Activated T-helper 1 cell treated with anti-CD3 and anti-CD28 coated beads, Interleukin-12 subunit alpha, Interleukin-12 subunit beta, Interleukin-2, Interleukin-4 antibody, amounts not matched to agents 30 ng/mL and 10 ng/mL and 1 ng/mL, durations not matched to agents 14 hours and 24 hours and 36 hours (primary cell): ENCODE measurements at regions not wholly inside any gene's neighbourhood (a gene's known extent, or its start where the extent isn't known, plus 50 kb on each side); places are given as distances from the start of the nearest gene placed in this dataset.

ENCODE experiments used
- DNase-seq: peaks from one replicate; pipeline ENCODE4 v3.0.0; 2021; ENCODE audit warnings: low spot score
- H3K27ac Mint-ChIP-seq: one replicate; pipeline ENCODE4 v1.8.0; 2021; ENCODE audit warnings: mild to moderate bottlenecking, mixed read lengths
- H3K27me3 Mint-ChIP-seq: one replicate; pipeline ENCODE4 v1.8.0; 2022; ENCODE audit warnings: mild to moderate bottlenecking, moderate library complexity, mixed read lengths; ENCODE audit not compliant: insufficient read depth
- H3K36me3 Mint-ChIP-seq: one replicate; pipeline ENCODE4 v1.8.0; 2021; ENCODE audit warnings: low read depth, mixed read lengths
- H3K4me1 Mint-ChIP-seq: one replicate; pipeline ENCODE4 v1.8.0; 2021; ENCODE audit warnings: low read depth, mixed read lengths
- H3K4me3 Mint-ChIP-seq: one replicate; pipeline ENCODE4 v1.8.0; 2021; ENCODE audit warnings: mild to moderate bottlenecking, moderate library complexity, mixed read lengths
- H3K9me3 Mint-ChIP-seq: one replicate; pipeline ENCODE4 v1.8.0; 2021; ENCODE audit warnings: mixed read lengths
- intact Hi-C: fragments of 100-400 bp; cut with micrococcal nuclease; formaldehyde crosslinking; loops from one replicate; pipeline ENCODE4 v1.15.1; 2024

- H3K27me3 Mint-ChIP-seq = no peaks in the 10 kb centered on the region
- no peaks in the 10 kb centered on the region for H3K36me3 Mint-ChIP-seq
- no peak overlapping the region for H3K4me3 Mint-ChIP-seq
- H3K9me3 Mint-ChIP-seq = peaks cover 21% of the 10 kb centered on the region
- intact Hi-C loops = no loop called here
- no peak overlapping the region for H3K27ac Mint-ChIP-seq
- DNase-seq = no peak
- no peaks in the 10 kb centered on the region for H3K4me1 Mint-ChIP-seq
Measured at GRCh38 chr18:44265437-44265836, 415.3 kb upstream of the SETBP1 start.

GRCh38 chr18:44273298-44273697 lies 407.4 kb upstream of the SETBP1 start:
- Mint-ChIP-seq H3K4me1 (no peaks in the 10 kb centered on the region), H3K4me3 (no peak overlapping the region), H3K27me3 (no peaks in the 10 kb centered on the region), H3K9me3 (no peaks in the 10 kb centered on the region), H3K27ac (no peak overlapping the region), H3K36me3 (no peaks in the 10 kb centered on the region)
- DNase-seq = no peak
- intact Hi-C loops = no loop called here

- no peaks in the 10 kb centered on the region for H3K4me1 Mint-ChIP-seq
- no peaks in the 10 kb centered on the region for H3K36me3 Mint-ChIP-seq
- no peak overlapping the region for H3K27ac Mint-ChIP-seq
- H3K27me3 Mint-ChIP-seq = no peaks in the 10 kb centered on the region
- no peaks in the 10 kb centered on the region for H3K9me3 Mint-ChIP-seq
- intact Hi-C loops = no loop called here
- no peak for DNase-seq
- H3K4me3 Mint-ChIP-seq = no peak overlapping the region
Measured at GRCh38 chr18:44280479-44280878, 400.2 kb upstream of the SETBP1 start.

- no peaks in the 10 kb centered on the region for H3K4me1 Mint-ChIP-seq
- DNase-seq = no peak
- no peaks in the 10 kb centered on the region for H3K36me3 Mint-ChIP-seq
- intact Hi-C loops = no loop called here
- H3K4me3 Mint-ChIP-seq = no peak overlapping the region
- H3K9me3 Mint-ChIP-seq = no peaks in the 10 kb centered on the region
- H3K27me3 Mint-ChIP-seq = no peaks in the 10 kb centered on the region
- no peak overlapping the region for H3K27ac Mint-ChIP-seq
Measured at GRCh38 chr18:44286049-44286448, 394.6 kb upstream of the SETBP1 start.

GRCh38 chr18:44290366-44290977 lies 390.2 kb upstream of the SETBP1 start:
- Mint-ChIP-seq H3K27me3 (no peaks in the 10 kb centered on the region), H3K9me3 (no peaks in the 10 kb centered on the region), H3K4me3 (no peak overlapping the region), H3K27ac (no peak overlapping the region), H3K4me1 (no peaks in the 10 kb centered on the region), H3K36me3 (no peaks in the 10 kb centered on the region)
- DNase-seq = no peak
- intact Hi-C loops = no loop called here

GRCh38 chr18:44298566-44298965 lies 382.1 kb upstream of the SETBP1 start:
- intact Hi-C loops = no loop called here
- Mint-ChIP-seq H3K4me3 (no peak overlapping the region), H3K27me3 (no peaks in the 10 kb centered on the region), H3K4me1 (no peaks in the 10 kb centered on the region), H3K27ac (no peak overlapping the region), H3K9me3 (peaks cover 9% of the 10 kb centered on the region), H3K36me3 (no peaks in the 10 kb centered on the region)
- no peak for DNase-seq

GRCh38 chr18:44309185-44309584 lies 371.5 kb upstream of the SETBP1 start:
- Mint-ChIP-seq H3K36me3 (no peaks in the 10 kb centered on the region), H3K27me3 (no peaks in the 10 kb centered on the region), H3K4me1 (no peaks in the 10 kb centered on the region), H3K9me3 (peaks cover 6% of the 10 kb centered on the region), H3K4me3 (no peak overlapping the region), H3K27ac (no peak overlapping the region)
- intact Hi-C loops = no loop called here
- DNase-seq = no peak

- Mint-ChIP-seq H3K27me3 (no peaks in the 10 kb centered on the region), H3K4me3 (no peak overlapping the region), H3K27ac (no peak overlapping the region), H3K4me1 (no peaks in the 10 kb centered on the region), H3K36me3 (no peaks in the 10 kb centered on the region), H3K9me3 (peaks cover 5% of the 10 kb centered on the region)
- no peak for DNase-seq
- intact Hi-C loops = no loop called here
Measured at GRCh38 chr18:44320619-44321460, 359.8 kb upstream of the SETBP1 start.

GRCh38 chr18:44321868-44322590 lies 358.7 kb upstream of the SETBP1 start:
- Mint-ChIP-seq H3K4me3 (no peak overlapping the region), H3K36me3 (no peaks in the 10 kb centered on the region), H3K4me1 (no peaks in the 10 kb centered on the region), H3K9me3 (peaks cover 5% of the 10 kb centered on the region), H3K27ac (no peak overlapping the region), H3K27me3 (no peaks in the 10 kb centered on the region)
- DNase-seq = no peak
- intact Hi-C loops = no loop called here

- no peak for DNase-seq
- intact Hi-C loops = no loop called here
- H3K9me3 Mint-ChIP-seq = peaks cover 5% of the 10 kb centered on the region
- no peak overlapping the region for H3K27ac Mint-ChIP-seq
- H3K4me3 Mint-ChIP-seq = no peak overlapping the region
- no peaks in the 10 kb centered on the region for H3K4me1 Mint-ChIP-seq
- H3K36me3 Mint-ChIP-seq = no peaks in the 10 kb centered on the region
- no peaks in the 10 kb centered on the region for H3K27me3 Mint-ChIP-seq
Measured at GRCh38 chr18:44323125-44323524, 357.6 kb upstream of the SETBP1 start.

GRCh38 chr18:44324361-44324760 lies 356.3 kb upstream of the SETBP1 start:
- H3K4me3 Mint-ChIP-seq = no peak overlapping the region
- H3K4me1 Mint-ChIP-seq = no peaks in the 10 kb centered on the region
- intact Hi-C loops = no loop called here
- H3K27ac Mint-ChIP-seq = no peak overlapping the region
- no peaks in the 10 kb centered on the region for H3K27me3 Mint-ChIP-seq
- no peaks in the 10 kb centered on the region for H3K36me3 Mint-ChIP-seq
- H3K9me3 Mint-ChIP-seq = no peaks in the 10 kb centered on the region
- DNase-seq = no peak

- Mint-ChIP-seq H3K9me3 (no peaks in the 10 kb centered on the region), H3K4me3 (no peak overlapping the region), H3K36me3 (no peaks in the 10 kb centered on the region), H3K27ac (no peak overlapping the region), H3K4me1 (no peaks in the 10 kb centered on the region), H3K27me3 (no peaks in the 10 kb centered on the region)
- intact Hi-C loops = no loop called here
- DNase-seq = no peak
Measured at GRCh38 chr18:44325903-44326635, 354.6 kb upstream of the SETBP1 start.
